MM.1S (cell line): ENCODE measurements at regions not wholly inside any gene's neighbourhood (a gene's known extent, or its start where the extent isn't known, plus 50 kb on each side); places are given as distances from the start of the nearest gene placed in this dataset.

ENCODE experiments used
- DNase-seq: peaks from one replicate; pipeline ENCODE4 v3.0.0-alpha.2; 2015
- H2AFZ ChIP-seq: fragments of 300-600 bp; sonication (generic); 2 replicates; pipeline ENCODE4 v1.6.0; 2016; ENCODE audit warnings: antibody characterized with exemption, low read length
- H3F3A ChIP-seq: fragments of 300-600 bp; sonication (generic); 2 replicates; pipeline ENCODE4 v1.6.1; 2016; ENCODE audit warnings: mild to moderate bottlenecking, antibody characterized with exemption, low read length, moderate library complexity, mixed read lengths; ENCODE audit not compliant: insufficient read depth
- H3K27ac ChIP-seq: fragments of 300-600 bp; sonication (generic); 2 replicates; pipeline ENCODE4 v1.5.1; 2016; ENCODE audit warnings: mild to moderate bottlenecking, low read length
- H3K27me3 ChIP-seq: fragments of 300-600 bp; sonication (generic); replicated peaks from 2 replicates; pipeline ENCODE4 v1.6.0; 2016; ENCODE audit warnings: low read length; ENCODE audit not compliant: insufficient read depth
- H3K36me3 ChIP-seq: fragments of 300-600 bp; sonication (generic); replicated peaks from 2 replicates; pipeline ENCODE4 v1.6.1; 2016; ENCODE audit warnings: mild to moderate bottlenecking, low read length, mixed read lengths; ENCODE audit not compliant: insufficient read depth
- H3K4me1 ChIP-seq: fragments of 300-600 bp; sonication (generic); 2 replicates; pipeline ENCODE4 v1.6.1; 2016; ENCODE audit warnings: low read length, mixed read lengths
- H3K4me2 ChIP-seq: fragments of 300-600 bp; sonication (generic); 2 replicates; pipeline ENCODE4 v1.6.0; 2016; ENCODE audit warnings: low read depth, low read length
- H3K4me3 ChIP-seq: fragments of 300-600 bp; sonication (generic); 2 replicates; pipeline ENCODE4 v1.5.1; 2016; ENCODE audit warnings: low read length, mixed read lengths
- H3K79me2 ChIP-seq: fragments of 300-600 bp; sonication (generic); 2 replicates; pipeline ENCODE4 v1.6.1; 2016; ENCODE audit warnings: mixed run types, low read length, mixed read lengths
- H3K9ac ChIP-seq: fragments of 300-600 bp; sonication (generic); 2 replicates; pipeline ENCODE4 v1.6.1; 2016; ENCODE audit warnings: low read length, mixed read lengths
- H3K9me2 ChIP-seq: fragments of 300-600 bp; sonication (generic); replicated peaks from 2 replicates; pipeline ENCODE4 v1.6.1; 2016; ENCODE audit warnings: mild to moderate bottlenecking, low read length, mixed read lengths; ENCODE audit not compliant: insufficient read depth
- H3K9me3 ChIP-seq: fragments of 300-600 bp; sonication (generic); replicated peaks from 2 replicates; pipeline ENCODE4 v1.6.1; 2016; ENCODE audit warnings: mild to moderate bottlenecking, low read length, mixed read lengths; ENCODE audit not compliant: insufficient read depth
- H4K20me1 ChIP-seq: fragments of 300-600 bp; sonication (generic); 2 replicates; pipeline ENCODE4 v1.6.1; 2016; ENCODE audit warnings: mild to moderate bottlenecking, low read length, moderate library complexity, mixed read lengths; ENCODE audit not compliant: insufficient read depth
- CTCF ChIP-seq: fragments of 300-600 bp; sonication (generic); IDR thresholded peaks from 2 replicates; pipeline ENCODE4 v1.5.1; 2016; ENCODE audit warnings: antibody characterized with exemption, low read length, mixed read lengths
- EZH2 ChIP-seq: fragments of 300-600 bp; sonication (generic); optimal IDR thresholded peaks from 2 replicates; pipeline ENCODE3; 2017; ENCODE audit warnings: low read depth, mild to moderate bottlenecking, antibody characterized with exemption, low read length, mixed read lengths
- EZH2phosphoT487 ChIP-seq: fragments of 300-600 bp; sonication (generic); IDR thresholded peaks from 2 replicates; pipeline ENCODE4 v1.6.1; 2018; ENCODE audit warnings: antibody characterized with exemption, low read length

- H4K20me1 ChIP-seq, result no peaks in the 10 kb centered on the region
- no peak overlapping the region for H2AFZ ChIP-seq
- no peaks in the 10 kb centered on the region for H3F3A ChIP-seq
- H3K79me2 ChIP-seq, result no peaks in the 10 kb centered on the region
- H3K36me3 ChIP-seq, result no peaks in the 10 kb centered on the region
- H3K4me1 ChIP-seq, result no peaks in the 10 kb centered on the region
- no peaks in the 10 kb centered on the region for H3K27me3 ChIP-seq
- no peak overlapping the region for H3K9ac ChIP-seq
- no peaks in the 10 kb centered on the region for H3K9me2 ChIP-seq
- H3K27ac ChIP-seq, result no peak overlapping the region
- no peak overlapping the region for H3K4me3 ChIP-seq
- H3K9me3 ChIP-seq, result no peaks in the 10 kb centered on the region
- no peak overlapping the region for H3K4me2 ChIP-seq
- TF ChIP-seq CTCF (no peak), EZH2 (no peak), EZH2phosphoT487 (no peak)
- DNase-seq, result no peak
Measured at GRCh38 chrX:99383786-99384185, 1026.3 kb downstream of the PCDH19 start.

GRCh38 chrX:99371976-99372595 lies 1038.0 kb downstream of the PCDH19 start:
- DNase-seq, result no peak
- H3K4me1 ChIP-seq, result no peaks in the 10 kb centered on the region
- H3K36me3 ChIP-seq, result no peaks in the 10 kb centered on the region
- H3K79me2 ChIP-seq, result no peaks in the 10 kb centered on the region
- no peak overlapping the region for H3K4me2 ChIP-seq
- no peaks in the 10 kb centered on the region for H3F3A ChIP-seq
- H4K20me1 ChIP-seq, result no peaks in the 10 kb centered on the region
- no peak overlapping the region for H3K9ac ChIP-seq
- H3K4me3 ChIP-seq, result no peak overlapping the region
- H3K27ac ChIP-seq, result no peak overlapping the region
- no peaks in the 10 kb centered on the region for H3K9me3 ChIP-seq
- TF ChIP-seq EZH2phosphoT487 (no peak), EZH2 (no peak), CTCF (no peak)
- H2AFZ ChIP-seq, result no peak overlapping the region
- no peaks in the 10 kb centered on the region for H3K9me2 ChIP-seq
- no peaks in the 10 kb centered on the region for H3K27me3 ChIP-seq

- H3K9me2 ChIP-seq, result no peaks in the 10 kb centered on the region
- DNase-seq, result no peak
- H3K79me2 ChIP-seq, result no peaks in the 10 kb centered on the region
- no peaks in the 10 kb centered on the region for H4K20me1 ChIP-seq
- no peak overlapping the region for H3K27ac ChIP-seq
- no peaks in the 10 kb centered on the region for H3K27me3 ChIP-seq
- H3K9me3 ChIP-seq, result no peaks in the 10 kb centered on the region
- H3K36me3 ChIP-seq, result no peaks in the 10 kb centered on the region
- H3K9ac ChIP-seq, result no peak overlapping the region
- no peaks in the 10 kb centered on the region for H3K4me1 ChIP-seq
- H3K4me3 ChIP-seq, result no peak overlapping the region
- H3K4me2 ChIP-seq, result no peak overlapping the region
- no peak overlapping the region for H2AFZ ChIP-seq
- H3F3A ChIP-seq, result no peaks in the 10 kb centered on the region
- no peak for TF ChIP-seq CTCF
- no peak for TF ChIP-seq EZH2phosphoT487
- TF ChIP-seq EZH2, result no peak
Measured at GRCh38 chrX:99353412-99353811, 1056.7 kb downstream of the PCDH19 start.
